ENCODE measurements at regions not wholly inside any gene's neighbourhood (a gene's known extent, or its start where the extent isn't known, plus 50 kb on each side); places are given as distances from the start of the nearest gene placed in this dataset.

GRCh38 chr3:163196815-163197374 lies 1700.3 kb downstream of the OTOL1 start:
- ATAC-seq (no peak), DNase-seq (ENCODE audit: extremely low read depth in 1 of 4, low spot score in 3 of 4) (no peak), FAIRE-seq (no peak)
- no peak overlapping the region for H2AFZ ChIP-seq (ENCODE audit: low read depth, low read length)
- no peak overlapping the region for H3K9ac ChIP-seq (ENCODE audit: insufficient read depth in 1 of 2, low read depth in 2 of 2, low read length in 2 of 2)
- H3K4me3 ChIP-seq = no peak overlapping the region
- intact Hi-C loops (cut with micrococcal nuclease) = no loop called here
- H3K9me1 ChIP-seq (ENCODE audit: control insufficient read depth, insufficient read depth, low read length) = no peaks in the 10 kb centered on the region
- no peaks in the 10 kb centered on the region for H3K4me1 ChIP-seq (replicated peaks in 1 of 2; ENCODE audit: control insufficient read depth in 2 of 2, insufficient read depth in 2 of 2, low read length in 2 of 2)
- H3K9me3 ChIP-seq (replicated peaks; ENCODE audit: control insufficient read depth, insufficient read depth, low read depth, low read length) = no peaks in the 10 kb centered on the region
- BruUV-seq (replicated peaks) = no TSS peak
- POLR2A ChIA-PET = no interaction called here
- no peaks in the 10 kb centered on the region for H3K27me3 ChIP-seq (ENCODE audit: control insufficient read depth in 2 of 2, insufficient read depth in 2 of 2, low read length in 2 of 2)
- no peaks in the 10 kb centered on the region for H3K36me3 ChIP-seq (ENCODE audit: control insufficient read depth, insufficient read depth, low read length)
- WGBS (ENCODE audit: insufficient coverage, low coverage, missing lambda C conversion rate) = 6% methylated on average over 2 of the region's 2 CpGs
- TF ChIP-seq POLR2H (tag; IDR thresholded peaks at IDR 0.05; ENCODE audit: low read depth) (no peak), SMARCC2 (IDR thresholded peaks at IDR 0.05; ENCODE audit: low read depth) (no peak), ZKSCAN3 (CRISPR knock-in tag; IDR thresholded peaks at IDR 0.05) (no peak), SREBF2 (CRISPR knock-in tag; IDR thresholded peaks at IDR 0.05) (no peak), MCM3 (IDR thresholded peaks at IDR 0.05) (no peak), ZKSCAN8 (CRISPR knock-in tag; IDR thresholded peaks at IDR 0.05) (no peak), TBL1XR1 (IDR thresholded peaks at IDR 0.05; ENCODE audit: low read length in 2 of 2) (no peak), EP400 (IDR thresholded peaks at IDR 0.05) (no peak), C11orf30 (IDR thresholded peaks at IDR 0.05; ENCODE audit: low read depth) (no peak), BRD4 (IDR thresholded peaks at IDR 0.05) (no peak), NCOA2 (IDR thresholded peaks at IDR 0.05; ENCODE audit: partially characterized antibody in 2 of 2) (no peak), RFX5 (IDR thresholded peaks at IDR 0.05; ENCODE audit: low read depth, low read length) (no peak), IRF1 (CRISPR knock-in tag; IDR thresholded peaks at IDR 0.05; ENCODE audit: borderline replicate concordance) (no peak), CREB3L1 (IDR thresholded peaks at IDR 0.05; ENCODE audit: borderline replicate concordance, low read depth) (no peak)
- TF ChIP-seq, protein P1, sequence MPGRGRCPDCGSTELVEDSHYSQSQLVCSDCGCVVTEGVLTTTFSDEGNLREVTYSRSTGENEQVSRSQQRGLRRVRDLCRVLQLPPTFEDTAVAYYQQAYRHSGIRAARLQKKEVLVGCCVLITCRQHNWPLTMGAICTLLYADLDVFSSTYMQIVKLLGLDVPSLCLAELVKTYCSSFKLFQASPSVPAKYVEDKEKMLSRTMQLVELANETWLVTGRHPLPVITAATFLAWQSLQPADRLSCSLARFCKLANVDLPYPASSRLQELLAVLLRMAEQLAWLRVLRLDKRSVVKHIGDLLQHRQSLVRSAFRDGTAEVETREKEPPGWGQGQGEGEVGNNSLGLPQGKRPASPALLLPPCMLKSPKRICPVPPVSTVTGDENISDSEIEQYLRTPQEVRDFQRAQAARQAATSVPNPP (IDR thresholded peaks at IDR 0.05; ENCODE audit: borderline replicate concordance, insufficient read depth, insufficient read length) = no peak
- no peak overlapping the region for H3K27ac ChIP-seq (ENCODE audit: extremely low read depth, low read depth, low read length)
- H4K20me1 ChIP-seq (replicated peaks; ENCODE audit: control insufficient read depth, insufficient read depth, low read length) = no peaks in the 10 kb centered on the region
- H3K4me2 ChIP-seq (ENCODE audit: insufficient read depth, low read length) = no peak overlapping the region
- CTCF ChIA-PET (ENCODE audit: low intra/inter-chr PET ratio) = no interaction called here
- no peaks in the 10 kb centered on the region for H3K79me2 ChIP-seq (ENCODE audit: control insufficient read depth, insufficient read depth, low read length)
- in situ Hi-C loops (cut with MboI) = no loop called here
